ENCODE measurements at regions not wholly inside any gene's neighbourhood (a gene's known extent, or its start where the extent isn't known, plus 50 kb on each side); places are given as distances from the start of the nearest gene placed in this dataset.

DNA sequence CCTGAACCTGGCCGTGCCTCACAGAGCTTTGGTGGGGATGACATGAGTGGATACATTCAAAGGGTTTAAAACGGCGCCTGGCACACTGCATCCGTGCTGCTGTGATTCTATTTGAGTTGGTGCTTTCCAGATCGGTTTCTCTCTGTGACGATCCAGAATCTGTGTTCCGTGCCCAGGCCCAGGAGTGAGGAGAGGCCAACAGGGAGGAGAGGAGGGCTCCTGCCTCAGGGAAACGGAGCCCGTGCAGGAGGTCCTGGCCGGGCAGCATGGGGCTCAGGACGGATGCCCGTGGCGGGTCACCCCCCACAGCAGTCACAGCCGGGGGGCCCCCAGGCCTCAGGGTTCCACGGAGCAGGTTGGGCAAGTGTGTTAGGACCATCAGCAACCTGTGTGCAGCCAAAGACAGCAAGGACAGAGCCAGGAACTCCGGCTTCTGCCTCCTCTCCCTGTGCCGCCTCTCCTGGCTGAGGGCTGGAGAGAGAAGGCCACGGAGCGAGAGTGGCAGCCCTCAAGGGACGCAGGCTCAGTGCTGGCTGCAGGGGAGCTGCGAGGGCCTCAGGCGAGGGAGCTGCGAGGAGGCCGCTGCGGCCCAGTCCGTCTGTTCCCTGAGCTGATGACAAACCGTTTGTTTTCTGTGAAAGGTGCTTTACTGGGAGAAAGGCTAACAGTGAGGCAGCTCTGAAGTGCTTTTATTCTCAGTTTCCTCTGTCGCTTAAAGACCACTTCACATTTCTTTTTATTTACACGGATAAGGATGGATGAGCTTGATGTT lies 99.3 kb downstream of the METRNL start:
- intact Hi-C loops (cut with micrococcal nuclease) = no loop called here
- no peaks in the 10 kb centered on the region for H3K9me3 ChIP-seq (ENCODE audit: control insufficient read depth in 1 of 2, insufficient read depth in 1 of 2, low read depth in 1 of 2, low read length in 2 of 2)
- ChIA-PET RAD21 (ENCODE audit: low non-redundant PET in 1 of 2, low total read pairs in 2 of 2, uncharacterized antibody in 2 of 2, unreplicated experiment in 2 of 2) (no interaction called here), CTCF (no interaction called here), POLR2A (no interaction called here)
- H3K27me3 ChIP-seq (ENCODE audit: insufficient read depth, low read length) = no peaks in the 10 kb centered on the region
- no peak overlapping the region for H2AFZ ChIP-seq (ENCODE audit: low read depth, low read length, poor library complexity, severe bottlenecking)
- H3K36me3 ChIP-seq (ENCODE audit: control insufficient read depth in 1 of 2, insufficient read depth in 2 of 2, low read length in 2 of 2) = no peaks in the 10 kb centered on the region
- no peaks in the 10 kb centered on the region for H3K9me2 ChIP-seq (ENCODE audit: insufficient read depth)
- H3K4me3 ChIP-seq (replicated peaks in 1 of 2; ENCODE audit: low read depth in 1 of 2, low read length in 2 of 2) = no peak overlapping the region
- no peaks in the 10 kb centered on the region for H4K20me1 ChIP-seq (ENCODE audit: insufficient read depth)
- DNase-seq (ENCODE audit: low read depth, low spot score) (no peak), ATAC-seq (no peak)
- no peak for TF ChIP-seq TCF7L2 (IDR thresholded peaks at IDR 0.05; ENCODE audit: borderline replicate concordance, extremely low read depth, insufficient read depth, insufficient read length)
- no peak for TF ChIP-seq FOSL1 (IDR thresholded peaks at IDR 0.05; ENCODE audit: low read depth)
- no peak for TF ChIP-seq EZH2phosphoT487 (IDR thresholded peaks at IDR 0.05; ENCODE audit: borderline replicate concordance)
- TF ChIP-seq SIN3A (IDR thresholded peaks at IDR 0.05; ENCODE audit: low read depth) = no peak
- TF ChIP-seq EGR1 (IDR thresholded peaks at IDR 0.05; ENCODE audit: low read depth) = no peak
- TF ChIP-seq ZFX (IDR thresholded peaks at IDR 0.05) = no peak
- H3K4me1 ChIP-seq (ENCODE audit: control insufficient read depth in 1 of 2, insufficient read depth in 2 of 2, low read length in 2 of 2) = no peaks in the 10 kb centered on the region
- no TSS peak for BruUV-seq (replicated peaks)
- H3K27ac ChIP-seq (ENCODE audit: low read depth, low read length) = no peak overlapping the region; the same call in 1 of the 2 replicates
- H3K9ac ChIP-seq (ENCODE audit: low read length) = no peak overlapping the region
- no peaks in the 10 kb centered on the region for H3K79me2 ChIP-seq (ENCODE audit: insufficient read depth, low read length)
- H3K4me2 ChIP-seq (ENCODE audit: low read length) = no peak overlapping the region

DNA sequence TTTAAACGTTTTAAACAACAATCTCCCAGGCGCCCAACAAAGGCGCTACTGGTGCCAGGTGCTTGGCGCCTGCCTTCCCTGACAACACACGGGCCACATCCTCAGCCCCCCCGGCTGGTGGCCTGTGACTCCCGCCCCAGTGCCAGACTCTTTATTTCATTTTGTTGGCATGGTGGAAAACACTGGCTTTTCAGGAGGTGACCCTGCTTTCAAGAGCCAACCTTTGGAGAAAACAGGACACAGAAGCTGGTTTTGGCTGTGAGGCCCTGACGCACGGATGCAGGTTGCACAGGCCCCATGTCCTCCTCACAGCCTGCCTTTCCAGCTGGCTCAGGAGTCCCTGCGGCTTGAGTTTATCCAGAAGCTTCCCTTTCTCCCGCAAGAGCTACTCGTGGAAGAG lies 100.0 kb downstream of the METRNL start:
- no peaks in the 10 kb centered on the region for H4K20me1 ChIP-seq (ENCODE audit: insufficient read depth)
- DNase-seq (ENCODE audit: low read depth, low spot score) (no peak), ATAC-seq (no peak)
- no peaks in the 10 kb centered on the region for H3K27me3 ChIP-seq (ENCODE audit: insufficient read depth, low read length)
- no peaks in the 10 kb centered on the region for H3K9me2 ChIP-seq (ENCODE audit: insufficient read depth)
- no peaks in the 10 kb centered on the region for H3K79me2 ChIP-seq (ENCODE audit: insufficient read depth, low read length)
- H3K4me2 ChIP-seq (ENCODE audit: low read length) = no peak overlapping the region
- H3K9ac ChIP-seq (ENCODE audit: low read length) = no peak overlapping the region
- no peak overlapping the region for H3K4me3 ChIP-seq (replicated peaks in 1 of 2; ENCODE audit: low read depth in 1 of 2, low read length in 2 of 2)
- no peaks in the 10 kb centered on the region for H3K36me3 ChIP-seq (ENCODE audit: control insufficient read depth in 1 of 2, insufficient read depth in 2 of 2, low read length in 2 of 2)
- H2AFZ ChIP-seq (ENCODE audit: low read depth, low read length, poor library complexity, severe bottlenecking) = no peak overlapping the region
- no TSS peak for BruUV-seq (replicated peaks)
- intact Hi-C loops (cut with micrococcal nuclease) = no loop called here
- POLR2A ChIA-PET = interaction anchor here (1.0 kb wide), 1 partner anchor 8 kb away, joined by 3 read pairs; no protein-coding TSS in a partner anchor
- CTCF ChIA-PET = no interaction called here
- RAD21 ChIA-PET (ENCODE audit: low non-redundant PET in 1 of 2, low total read pairs in 2 of 2, uncharacterized antibody in 2 of 2, unreplicated experiment in 2 of 2) = no interaction called here
- H3K27ac ChIP-seq (ENCODE audit: low read depth, low read length) = no peak overlapping the region
- no peaks in the 10 kb centered on the region for H3K4me1 ChIP-seq (ENCODE audit: control insufficient read depth in 1 of 2, insufficient read depth in 2 of 2, low read length in 2 of 2)
- no peaks in the 10 kb centered on the region for H3K9me3 ChIP-seq (ENCODE audit: control insufficient read depth in 1 of 2, insufficient read depth in 1 of 2, low read depth in 1 of 2, low read length in 2 of 2)
- TF ChIP-seq POLR2AphosphoS5 (IDR thresholded peaks at IDR 0.05; ENCODE audit: low read depth, low read length) = no peak
- TF ChIP-seq JUND (IDR thresholded peaks at IDR 0.05) = no peak
- no peak for TF ChIP-seq CEBPB (IDR thresholded peaks at IDR 0.05; ENCODE audit: low read depth)
- TF ChIP-seq RAD21 (IDR thresholded peaks at IDR 0.05; ENCODE audit: low read depth) = no peak
- TF ChIP-seq, protein P1, sequence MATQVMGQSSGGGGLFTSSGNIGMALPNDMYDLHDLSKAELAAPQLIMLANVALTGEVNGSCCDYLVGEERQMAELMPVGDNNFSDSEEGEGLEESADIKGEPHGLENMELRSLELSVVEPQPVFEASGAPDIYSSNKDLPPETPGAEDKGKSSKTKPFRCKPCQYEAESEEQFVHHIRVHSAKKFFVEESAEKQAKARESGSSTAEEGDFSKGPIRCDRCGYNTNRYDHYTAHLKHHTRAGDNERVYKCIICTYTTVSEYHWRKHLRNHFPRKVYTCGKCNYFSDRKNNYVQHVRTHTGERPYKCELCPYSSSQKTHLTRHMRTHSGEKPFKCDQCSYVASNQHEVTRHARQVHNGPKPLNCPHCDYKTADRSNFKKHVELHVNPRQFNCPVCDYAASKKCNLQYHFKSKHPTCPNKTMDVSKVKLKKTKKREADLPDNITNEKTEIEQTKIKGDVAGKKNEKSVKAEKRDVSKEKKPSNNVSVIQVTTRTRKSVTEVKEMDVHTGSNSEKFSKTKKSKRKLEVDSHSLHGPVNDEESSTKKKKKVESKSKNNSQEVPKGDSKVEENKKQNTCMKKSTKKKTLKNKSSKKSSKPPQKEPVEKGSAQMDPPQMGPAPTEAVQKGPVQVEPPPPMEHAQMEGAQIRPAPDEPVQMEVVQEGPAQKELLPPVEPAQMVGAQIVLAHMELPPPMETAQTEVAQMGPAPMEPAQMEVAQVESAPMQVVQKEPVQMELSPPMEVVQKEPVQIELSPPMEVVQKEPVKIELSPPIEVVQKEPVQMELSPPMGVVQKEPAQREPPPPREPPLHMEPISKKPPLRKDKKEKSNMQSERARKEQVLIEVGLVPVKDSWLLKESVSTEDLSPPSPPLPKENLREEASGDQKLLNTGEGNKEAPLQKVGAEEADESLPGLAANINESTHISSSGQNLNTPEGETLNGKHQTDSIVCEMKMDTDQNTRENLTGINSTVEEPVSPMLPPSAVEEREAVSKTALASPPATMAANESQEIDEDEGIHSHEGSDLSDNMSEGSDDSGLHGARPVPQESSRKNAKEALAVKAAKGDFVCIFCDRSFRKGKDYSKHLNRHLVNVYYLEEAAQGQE (IDR thresholded peaks at IDR 0.05; ENCODE audit: low read depth) = no peak
- TF ChIP-seq, protein P2, sequence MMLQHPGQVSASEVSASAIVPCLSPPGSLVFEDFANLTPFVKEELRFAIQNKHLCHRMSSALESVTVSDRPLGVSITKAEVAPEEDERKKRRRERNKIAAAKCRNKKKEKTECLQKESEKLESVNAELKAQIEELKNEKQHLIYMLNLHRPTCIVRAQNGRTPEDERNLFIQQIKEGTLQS (IDR thresholded peaks at IDR 0.05) = no peak
- no peak for TF ChIP-seq FOSL1 (IDR thresholded peaks at IDR 0.05; ENCODE audit: low read depth)
- TF ChIP-seq SP1 (IDR thresholded peaks at IDR 0.05; ENCODE audit: low read depth) = no peak
- TF ChIP-seq, protein P3, sequence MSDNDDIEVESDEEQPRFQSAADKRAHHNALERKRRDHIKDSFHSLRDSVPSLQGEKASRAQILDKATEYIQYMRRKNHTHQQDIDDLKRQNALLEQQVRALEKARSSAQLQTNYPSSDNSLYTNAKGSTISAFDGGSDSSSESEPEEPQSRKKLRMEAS (IDR thresholded peaks at IDR 0.05) = no peak
- no peak for TF ChIP-seq ELF1 (IDR thresholded peaks at IDR 0.05; ENCODE audit: borderline replicate concordance, low read depth)
- no peak for TF ChIP-seq YY1 (IDR thresholded peaks at IDR 0.05; ENCODE audit: extremely low read depth, insufficient replicate concordance, low read depth, low read length)
- no peak for TF ChIP-seq EZH2phosphoT487 (IDR thresholded peaks at IDR 0.05; ENCODE audit: borderline replicate concordance)
